H1 (cell line): ENCODE measurements at regions not wholly inside any gene's neighbourhood (a gene's known extent, or its start where the extent isn't known, plus 50 kb on each side); places are given as distances from the start of the nearest gene placed in this dataset.

Experiments
- CTCF ChIA-PET: fragments of 300-600 bp; sonication (Branson Sonifier 250); formaldehyde crosslinking; loops from one replicate; lab custom pipeline; 2021; ENCODE audit not compliant: partially characterized antibody; lab: Charles Lee
- POLR2A ChIA-PET: fragments of 300-600 bp; sonication (Branson Sonifier 250); formaldehyde crosslinking; loops from one replicate; lab custom pipeline; 2021; ENCODE audit warnings: inconsistent platforms; ENCODE audit not compliant: partially characterized antibody; lab: Charles Lee
- DNase-seq, 2 experiments: peaks; one replicate each; pipeline versions ENCODE4 v3.0.0 to v3.0.0-alpha.2; 2010 to 2022; ENCODE audit warnings: low spot score in 2 of 2, low read depth in 1 of 2, mixed read lengths in 1 of 2
- FAIRE-seq: peaks from 2 replicates; lab custom pipeline; 2011; peaks lifted over from hg19 to GRCh38; lab: Jason Lieb, UNC
- H2AFZ ChIP-seq: 2 replicates; pipeline ENCODE4 v1.8.1; 2012; ENCODE audit warnings: low read length, inconsistent platforms
- H2AK5ac ChIP-seq: 2 replicates; pipeline ENCODE4 v1.6.1; 2013; ENCODE audit warnings: low read depth, low read length
- H2BK120ac ChIP-seq: replicated peaks from 2 replicates; pipeline ENCODE3; 2013; ENCODE audit warnings: low read depth, low read length, inconsistent platforms
- H2BK12ac ChIP-seq: 2 replicates; pipeline ENCODE4 v1.6.1; 2013; ENCODE audit warnings: low read depth, low read length
- H2BK15ac ChIP-seq: 2 replicates; pipeline ENCODE4 v1.6.1; 2013; ENCODE audit warnings: low read length
- H2BK20ac ChIP-seq: 2 replicates; pipeline ENCODE4 v1.6.1; 2013; ENCODE audit warnings: low read length
- H2BK5ac ChIP-seq: 2 replicates; pipeline ENCODE4 v1.6.1; 2013; ENCODE audit warnings: low read depth, low read length
- H3K14ac ChIP-seq: 2 replicates; pipeline ENCODE4 v1.6.1; 2013; ENCODE audit warnings: inconsistent platforms; ENCODE audit not compliant: insufficient read length
- H3K18ac ChIP-seq: 2 replicates; pipeline ENCODE4 v1.6.1; 2013; ENCODE audit warnings: low read length; ENCODE audit errors: extremely low read depth
- H3K23ac ChIP-seq: 2 replicates; pipeline ENCODE4 v1.6.1; 2013; ENCODE audit warnings: inconsistent platforms; ENCODE audit not compliant: insufficient read length
- H3K23me2 ChIP-seq: 2 replicates; pipeline ENCODE4 v1.6.1; 2013; ENCODE audit warnings: low read depth, low read length
- H3K27ac ChIP-seq: 2 replicates; pipeline ENCODE4 v1.6.1; 2011; ENCODE audit warnings: low read depth, low read length, inconsistent platforms
- H3K27me3 ChIP-seq, 4 experiments: replicated peaks in 1 of 4; 1 replicate in 1 of 4; 2 replicates in 3 of 4; pipeline versions ENCODE4 v1.6.1 to v1.8.1; 2011 to 2013; ENCODE audit warnings: low read length in 3 of 4, mild to moderate bottlenecking in 3 of 4, inconsistent platforms in 2 of 4, mixed read lengths in 2 of 4, moderate library complexity in 1 of 4; ENCODE audit not compliant: control insufficient read depth in 3 of 4, insufficient read depth in 3 of 4; ENCODE audit errors: extremely low read depth in 1 of 4
- H3K36me3 ChIP-seq, 4 experiments: 2 replicates each; pipeline versions ENCODE4 v1.6.1 to v1.8.1; 2011 to 2013; ENCODE audit warnings: mild to moderate bottlenecking in 4 of 4, low read length in 3 of 4, moderate library complexity in 2 of 4, control low read depth in 1 of 4, inconsistent platforms in 1 of 4; ENCODE audit not compliant: insufficient read depth in 4 of 4, control insufficient read depth in 2 of 4
- H3K4ac ChIP-seq: replicated peaks from 2 replicates; pipeline ENCODE3; 2013; ENCODE audit warnings: low read length, low read depth, mixed read lengths, inconsistent platforms; ENCODE audit not compliant: insufficient read length
- H3K4me1 ChIP-seq, 4 experiments: replicated peaks in 1 of 4; 1 replicate in 1 of 4; 2 replicates in 3 of 4; pipeline versions ENCODE4 v1.6.1 to v1.8.1; 2011 to 2013; ENCODE audit warnings: low read length in 3 of 4, inconsistent platforms in 2 of 4, mixed read lengths in 1 of 4; ENCODE audit not compliant: insufficient read depth in 4 of 4, control insufficient read depth in 3 of 4
- H3K4me2 ChIP-seq, 2 experiments: 2 replicates each; pipeline versions ENCODE4 v1.6.1 to v1.8.1; 2011 to 2013; ENCODE audit warnings: low read depth in 2 of 2, low read length in 2 of 2, control low read depth in 1 of 2, inconsistent platforms in 1 of 2, mild to moderate bottlenecking in 1 of 2; ENCODE audit not compliant: insufficient read depth in 1 of 2
- H3K4me3 ChIP-seq, 4 experiments: fragments of 200-600, 300-600 bp in 1 of 4; sonication (generic), shearing (Covaris generic), sonication (Bioruptor Twin) in 1 of 4; 2 replicates each; pipeline versions ENCODE4 v1.5.1 to v1.8.1; 2011 to 2016; ENCODE audit warnings: low read length in 4 of 4, low read depth in 3 of 4, control low read depth in 2 of 4, inconsistent platforms in 2 of 4, mild to moderate bottlenecking in 2 of 4, mixed read lengths in 1 of 4, moderate library complexity in 1 of 4; ENCODE audit not compliant: insufficient read depth in 2 of 4; ENCODE audit errors: extremely low read depth in 1 of 4
- H3K56ac ChIP-seq: replicated peaks from 2 replicates; pipeline ENCODE3; 2013; ENCODE audit warnings: low read depth, mild to moderate bottlenecking, mixed read lengths, low read length, inconsistent platforms; ENCODE audit not compliant: insufficient read length
- H3K79me1 ChIP-seq: 2 replicates; pipeline ENCODE4 v1.6.1; 2013; ENCODE audit warnings: low read depth, low read length, control low read depth
- H3K79me2 ChIP-seq, 2 experiments: 2 replicates each; pipeline versions ENCODE4 v1.6.1 to v1.8.1; 2012 to 2013; ENCODE audit warnings: low read length in 2 of 2, mild to moderate bottlenecking in 2 of 2, inconsistent platforms in 1 of 2; ENCODE audit not compliant: insufficient read depth in 2 of 2, control insufficient read depth in 1 of 2
- H3K9ac ChIP-seq, 4 experiments: replicated peaks in 1 of 4; 1 replicate in 1 of 4; 2 replicates in 3 of 4; pipeline versions ENCODE4 v1.6.1 to v1.8.1; 2011 to 2013; ENCODE audit warnings: low read depth in 3 of 4, low read length in 3 of 4, control low read depth in 2 of 4, mild to moderate bottlenecking in 2 of 4, moderate library complexity in 2 of 4, inconsistent platforms in 1 of 4; ENCODE audit errors: extremely low read depth in 1 of 4
- H3K9me3 ChIP-seq, 2 experiments: 2 replicates each; pipeline versions ENCODE4 v1.6.1 to v1.8.1; 2012 to 2013; ENCODE audit warnings: mild to moderate bottlenecking in 2 of 2, moderate library complexity in 2 of 2, control low read depth in 1 of 2, inconsistent platforms in 1 of 2, low read depth in 1 of 2, low read length in 1 of 2, mixed read lengths in 1 of 2; ENCODE audit not compliant: insufficient read depth in 2 of 2
- H4K20me1 ChIP-seq, 2 experiments: replicated peaks in 1 of 2; 2 replicates each; pipeline versions ENCODE3 to v1.8.1; 2011 to 2013; ENCODE audit warnings: inconsistent platforms in 2 of 2, low read length in 2 of 2, mild to moderate bottlenecking in 1 of 2; ENCODE audit not compliant: insufficient read depth in 2 of 2, control insufficient read depth in 1 of 2
- H4K5ac ChIP-seq: 2 replicates; pipeline ENCODE4 v1.6.1; 2013; ENCODE audit warnings: low read length, low read depth, mixed read lengths, inconsistent platforms; ENCODE audit not compliant: insufficient read length
- H4K8ac ChIP-seq: 2 replicates; pipeline ENCODE4 v1.8.0; 2013; ENCODE audit warnings: mild to moderate bottlenecking, moderate library complexity, low read length, inconsistent platforms; ENCODE audit not compliant: insufficient read depth; ENCODE audit errors: extremely low read depth
- H4K91ac ChIP-seq: replicated peaks from 2 replicates; pipeline ENCODE3; 2013; ENCODE audit warnings: low read length, mixed read lengths, inconsistent platforms; ENCODE audit not compliant: insufficient read length
- CHD2 ChIP-seq: IDR thresholded peaks from 2 replicates; pipeline ENCODE4 v1.6.1; 2012; ENCODE audit warnings: low read length, improper control_type of control experiment
- EZH2 ChIP-seq: fragments of 200-600 bp; sonication (generic); IDR thresholded peaks from 2 replicates; pipeline ENCODE4 v1.7.1; 2012; ENCODE audit warnings: low read depth, mild to moderate bottlenecking, moderate library complexity, low read length, inconsistent platforms; ENCODE audit not compliant: severe bottlenecking
- SIN3A ChIP-seq, 2 experiments: IDR thresholded peaks in 1 of 2; conservative IDR thresholded peaks in 1 of 2; 2 replicates each; pipeline ENCODE4 v1.6.1; 2011 to 2012; ENCODE audit warnings: low read length in 2 of 2, improper control_type of control experiment in 1 of 2, low read depth in 1 of 2, mild to moderate bottlenecking in 1 of 2
- SIRT6 ChIP-seq: IDR thresholded peaks from one replicate; pipeline ENCODE4 v1.7.1; 2012; ENCODE audit warnings: low read length, inconsistent platforms
- WGBS, 2 experiments: shearing (Covaris generic) in 1 of 2; methylation state at CpG; one replicate each; pipeline versions ENCODE4 v1.1.6 to v1.1.7; 2013 to 2015; ENCODE audit warnings: low lambda C conversion rate in 2 of 2, mixed read lengths in 2 of 2, inconsistent platforms in 1 of 2, low coverage in 1 of 2, missing lambda C conversion rate in 1 of 2; ENCODE audit not compliant: insufficient replicate concordance in 2 of 2, insufficient coverage in 1 of 2, insufficient read length in 1 of 2; ENCODE audit errors: extremely low coverage in 1 of 2, missing lambda C conversion rate in 1 of 2; 5-methylcytosine and 5-hydroxymethylcytosine counted together
- TF ChIP-seq, protein P1 (sequence below): IDR thresholded peaks from 2 replicates; pipeline ENCODE4 v1.6.1; 2011; ENCODE audit warnings: low read length, improper control_type of control experiment

DNA sequence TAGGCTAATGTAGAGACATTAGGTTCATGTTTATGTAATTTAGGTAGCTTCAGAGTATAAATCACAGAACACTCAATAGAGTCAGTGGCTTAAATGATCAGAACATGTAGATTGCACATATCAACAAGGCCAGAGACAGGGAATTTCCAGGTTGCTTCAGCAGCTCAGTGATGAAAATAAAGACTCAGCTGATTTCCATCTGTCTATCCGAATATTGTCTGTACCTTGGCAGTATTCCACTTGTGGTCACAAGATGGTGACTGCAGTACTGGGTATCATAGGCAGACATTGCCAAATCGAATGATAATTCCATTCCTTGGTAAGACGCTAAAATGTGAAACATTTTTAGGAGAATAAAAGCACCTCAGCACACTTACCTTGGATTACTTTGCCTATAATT is 702.2 kb downstream of the MAT2B start:
- no peak overlapping the region for H4K8ac ChIP-seq
- H3K79me1 ChIP-seq = no peaks in the 10 kb centered on the region
- H3K9ac ChIP-seq = no peak overlapping the region
- H2BK12ac ChIP-seq = no peak overlapping the region
- DNase-seq = no peak
- H3K27me3 ChIP-seq = no peaks in the 10 kb centered on the region
- H3K9me3 ChIP-seq = no peaks in the 10 kb centered on the region
- peaks cover 0 to under 1% (median 0%) of the 10 kb centered on the region in 4 experiments; a peak in 1 of 7 replicates for H3K4me1 ChIP-seq
- H2BK20ac ChIP-seq = no peak overlapping the region
- H3K79me2 ChIP-seq = no peaks in the 10 kb centered on the region
- no peak overlapping the region for H2BK5ac ChIP-seq
- no peak overlapping the region for H3K4me3 ChIP-seq
- H3K4me2 ChIP-seq = no peak overlapping the region
- no peaks in the 10 kb centered on the region for H3K23me2 ChIP-seq
- H4K91ac ChIP-seq = no peak overlapping the region
- H3K56ac ChIP-seq = no peak overlapping the region
- H2AFZ ChIP-seq = no peak overlapping the region
- ChIA-PET POLR2A (no interaction called here), CTCF (no interaction called here)
- no peak overlapping the region for H3K18ac ChIP-seq
- no peak overlapping the region for H2BK15ac ChIP-seq
- H2AK5ac ChIP-seq = no peak overlapping the region
- peak; percentile 48 for FAIRE-seq
- H3K27ac ChIP-seq = no peak overlapping the region
- no peak overlapping the region for H4K5ac ChIP-seq
- TF ChIP-seq SIRT6 (no peak), EZH2 (no peak), CHD2 (no peak), SIN3A (conservative IDR thresholded peaks at IDR 0.05 in 1 of 2, IDR thresholded peaks at IDR 0.05 in 1 of 2; ENCODE audit: low read depth in 1 of 2, low read length in 2 of 2) (no peak)
- TF ChIP-seq, protein P1, sequence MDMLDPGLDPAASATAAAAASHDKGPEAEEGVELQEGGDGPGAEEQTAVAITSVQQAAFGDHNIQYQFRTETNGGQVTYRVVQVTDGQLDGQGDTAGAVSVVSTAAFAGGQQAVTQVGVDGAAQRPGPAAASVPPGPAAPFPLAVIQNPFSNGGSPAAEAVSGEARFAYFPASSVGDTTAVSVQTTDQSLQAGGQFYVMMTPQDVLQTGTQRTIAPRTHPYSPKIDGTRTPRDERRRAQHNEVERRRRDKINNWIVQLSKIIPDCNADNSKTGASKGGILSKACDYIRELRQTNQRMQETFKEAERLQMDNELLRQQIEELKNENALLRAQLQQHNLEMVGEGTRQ = no peak
- no peaks in the 10 kb centered on the region; a peak in 1 of 8 replicates for H3K36me3 ChIP-seq
- H3K14ac ChIP-seq = no peak overlapping the region
- no peak overlapping the region for H2BK120ac ChIP-seq
- 91% methylated on average over 3 of the region's 3 CpGs; no CpG with 5 or more reads in 1 of the 2 experiments for WGBS, 2 experiments
- no peak overlapping the region for H3K23ac ChIP-seq
- no peaks in the 10 kb centered on the region for H4K20me1 ChIP-seq
- H3K4ac ChIP-seq = no peak overlapping the region
